Left colon (tissue), 2 donors: ENCODE measurements at regions not wholly inside any gene's neighbourhood (a gene's known extent, or its start where the extent isn't known, plus 50 kb on each side); places are given as distances from the start of the nearest gene placed in this dataset.

Experiments used
- ATAC-seq: fragments of 200-7000 bp; cut with Tn5 transposase; one replicate; pipeline ENCODE4 v1.9.1; 2020; ENCODE audit warnings: mild to moderate bottlenecking, moderate library complexity
- DNase-seq, 2 donors: peaks; one replicate each; pipeline ENCODE4 v3.0.0-alpha.2; 2020
- intact Hi-C, 2 donors: fragments of 100-400 bp; cut with DNase I in 1 of 2; cut with micrococcal nuclease in 1 of 2; formaldehyde crosslinking; loops; one replicate each; pipeline versions ENCODE4 v1.11.2 to v1.14.0; 2022; cut with DNase I, micrococcal nuclease
- donor health status: DM: no; HTN: no; CAD: no.
- donor health status: DM: yes; HTN: yes; CAD: no.

DNA sequence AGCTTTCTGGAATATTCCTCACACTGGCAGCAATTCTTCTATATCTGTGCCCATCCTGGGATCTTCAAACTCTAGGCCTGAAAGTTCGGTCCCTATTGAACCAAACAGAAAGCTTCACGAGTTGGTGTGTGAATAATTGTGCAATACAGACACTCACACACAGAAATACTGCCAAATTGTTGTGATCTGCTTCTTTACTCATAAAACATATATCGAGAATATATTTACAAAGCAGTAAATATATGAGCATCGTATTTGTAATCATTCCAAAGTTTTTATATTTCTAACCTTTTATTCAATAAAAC, 56.6 kb upstream of the BEX4 start:
- ATAC-seq (no peak), DNase-seq (no peak)
- intact Hi-C loops: loop anchor here in 1 of 2 donors (10.0 kb wide), 1 partner anchor 203 kb away; no protein-coding TSS in a partner anchor

DNA sequence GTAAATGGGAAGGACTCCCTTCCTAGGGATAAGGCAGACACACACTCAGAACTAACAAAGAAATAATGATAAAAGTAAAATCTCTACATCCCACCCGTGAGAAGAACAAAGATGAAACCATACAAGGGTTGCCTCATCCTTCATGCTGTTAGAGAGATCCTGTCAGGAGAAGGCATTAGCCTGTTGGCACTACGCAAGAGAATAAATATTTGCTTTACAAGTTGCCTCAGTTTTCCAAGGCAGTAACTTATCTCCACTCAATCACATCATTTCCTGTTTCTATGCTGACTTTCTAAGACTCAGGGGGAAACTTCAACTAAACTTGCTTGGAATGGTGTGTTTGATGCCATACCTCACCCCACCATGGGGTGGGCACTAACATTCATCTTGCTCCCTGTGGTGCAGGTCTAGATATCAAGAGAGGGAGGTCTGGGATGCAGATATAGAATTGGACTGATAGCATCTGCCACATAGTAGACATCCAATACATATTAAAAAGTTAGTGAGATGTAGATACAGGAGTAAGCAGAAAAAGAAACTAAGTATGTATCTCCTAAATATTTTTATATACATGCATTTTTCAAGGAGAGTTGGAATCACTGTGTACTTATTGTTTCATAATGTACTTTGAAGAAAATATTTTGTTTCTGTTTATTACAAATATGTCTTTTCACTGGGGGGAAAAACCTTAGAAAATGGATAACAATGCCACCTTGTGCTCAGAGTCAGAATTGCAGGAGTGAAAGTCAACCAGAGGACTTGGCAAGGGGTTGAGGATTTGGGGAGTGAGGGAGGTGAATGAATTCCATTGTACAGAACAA, 57.2 kb upstream of the BEX4 start:
- intact Hi-C loops: loop anchor here in 1 of 2 donors (10.0 kb wide), 1 partner anchor 203 kb away; no protein-coding TSS in a partner anchor
- DNase-seq (peak in 1 of 2 donors; percentile 5), ATAC-seq (no peak)

- DNase-seq (no peak), ATAC-seq (no peak)
- intact Hi-C loops: loop anchor here in 1 of 2 donors (10.0 kb wide), 1 partner anchor 200 kb away; no protein-coding TSS in a partner anchor
Measured at GRCh38 chrX:103155201-103155600, 59.7 kb upstream of the BEX4 start.

- intact Hi-C loops: loop anchor here in 1 of 2 donors (10.0 kb wide), 1 partner anchor 199 kb away; no protein-coding TSS in a partner anchor
- no peak for ATAC-seq
- DNase-seq: no peak
Measured at GRCh38 chrX:103153661-103154060, 60.7 kb upstream of the NXF3 start.

GRCh38 chrX:103151799-103152198, 58.9 kb upstream of the NXF3 start:
- intact Hi-C loops: loop anchor here in 1 of 2 donors (10.0 kb wide), 1 partner anchor 197 kb away; no protein-coding TSS in a partner anchor
- ATAC-seq (no peak), DNase-seq (no peak)

DNA sequence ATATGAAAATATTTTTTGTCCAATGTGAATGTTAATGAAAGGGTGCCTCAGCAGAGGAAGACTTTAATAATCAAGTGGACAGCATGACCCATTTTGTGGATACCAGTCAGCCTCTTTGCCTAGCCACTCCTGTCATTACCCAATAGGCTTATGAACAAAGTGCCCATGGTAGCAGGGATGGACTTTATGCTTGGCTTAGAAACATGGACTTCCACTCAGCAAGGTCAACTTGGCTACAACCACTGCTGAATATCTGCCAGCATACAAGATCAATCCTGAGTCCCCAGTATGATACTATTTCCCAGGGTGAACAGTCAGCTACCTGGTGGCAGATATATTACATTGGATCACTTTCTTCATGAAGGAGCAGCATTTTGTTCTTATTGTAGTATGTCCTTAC, 56.7 kb upstream of the NXF3 start:
- ATAC-seq: no peak
- intact Hi-C loops: loop anchor here in 1 of 2 donors (10.0 kb wide), 1 partner anchor 195 kb away; no protein-coding TSS in a partner anchor
- DNase-seq: no peak

- ATAC-seq (no peak), DNase-seq (no peak)
- intact Hi-C loops: no loop called here
Measured at GRCh38 chrX:103148075-103148474, 55.1 kb upstream of the NXF3 start.
